Stomach (tissue), 4 donors: ENCODE measurements at regions not wholly inside any gene's neighbourhood (a gene's known extent, or its start where the extent isn't known, plus 50 kb on each side); places are given as distances from the start of the nearest gene placed in this dataset.

Experiments used
- POLR2A ChIP-seq, 4 donors: fragments of 450-650 bp; IDR thresholded peaks; one replicate each; pipeline ENCODE4 v1.6.1; 2016; ENCODE audit warnings: antibody characterized with exemption in 4 of 4, control low read depth in 2 of 4, mild to moderate bottlenecking in 1 of 4, moderate library complexity in 1 of 4
- POLR2AphosphoS5 ChIP-seq, 3 donors: sonication (generic); formaldehyde crosslinking; IDR thresholded peaks; one replicate each; pipeline ENCODE4 v1.6.1; 2016; ENCODE audit warnings: antibody characterized with exemption in 3 of 3
- TF ChIP-seq, protein P1 (sequence below), 7 experiments: fragments of 450-650 bp in 4 of 7; fragments of 200-600 bp in 3 of 7; sonication (generic) in 3 of 7; IDR thresholded peaks; one replicate each; pipeline ENCODE4 v1.5.1; 2016 to 2019; ENCODE audit warnings: antibody characterized with exemption in 7 of 7, control low read depth in 2 of 7, mild to moderate bottlenecking in 1 of 7

DNA sequence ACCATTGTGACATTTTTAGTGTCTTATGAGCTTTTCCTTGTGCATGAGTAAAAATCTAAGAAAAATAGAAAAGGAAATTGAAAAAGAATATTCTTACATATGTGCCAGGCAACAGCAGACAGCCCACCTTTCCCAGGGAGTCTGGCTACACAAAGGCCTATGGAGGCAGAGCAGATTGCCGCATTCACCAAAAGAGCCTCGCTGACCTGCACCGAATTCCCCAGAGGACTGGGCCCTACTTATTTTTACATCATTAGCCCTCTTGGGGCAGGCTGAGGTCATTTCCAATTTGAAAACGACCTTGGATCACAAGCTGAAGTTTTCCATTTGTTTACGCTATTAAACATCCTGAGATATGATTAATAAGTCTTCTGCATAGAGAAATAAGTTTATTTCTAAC lies 66.2 kb upstream of the WDR41 start:
- no peak for TF ChIP-seq POLR2A (IDR thresholded peaks at IDR 0.05)
- TF ChIP-seq, protein P1, sequence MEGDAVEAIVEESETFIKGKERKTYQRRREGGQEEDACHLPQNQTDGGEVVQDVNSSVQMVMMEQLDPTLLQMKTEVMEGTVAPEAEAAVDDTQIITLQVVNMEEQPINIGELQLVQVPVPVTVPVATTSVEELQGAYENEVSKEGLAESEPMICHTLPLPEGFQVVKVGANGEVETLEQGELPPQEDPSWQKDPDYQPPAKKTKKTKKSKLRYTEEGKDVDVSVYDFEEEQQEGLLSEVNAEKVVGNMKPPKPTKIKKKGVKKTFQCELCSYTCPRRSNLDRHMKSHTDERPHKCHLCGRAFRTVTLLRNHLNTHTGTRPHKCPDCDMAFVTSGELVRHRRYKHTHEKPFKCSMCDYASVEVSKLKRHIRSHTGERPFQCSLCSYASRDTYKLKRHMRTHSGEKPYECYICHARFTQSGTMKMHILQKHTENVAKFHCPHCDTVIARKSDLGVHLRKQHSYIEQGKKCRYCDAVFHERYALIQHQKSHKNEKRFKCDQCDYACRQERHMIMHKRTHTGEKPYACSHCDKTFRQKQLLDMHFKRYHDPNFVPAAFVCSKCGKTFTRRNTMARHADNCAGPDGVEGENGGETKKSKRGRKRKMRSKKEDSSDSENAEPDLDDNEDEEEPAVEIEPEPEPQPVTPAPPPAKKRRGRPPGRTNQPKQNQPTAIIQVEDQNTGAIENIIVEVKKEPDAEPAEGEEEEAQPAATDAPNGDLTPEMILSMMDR (IDR thresholded peaks at IDR 0.05), result no peak
- TF ChIP-seq POLR2AphosphoS5 (IDR thresholded peaks at IDR 0.05), result no peak
